ENCODE measurements at regions not wholly inside any gene's neighbourhood (a gene's known extent, or its start where the extent isn't known, plus 50 kb on each side); places are given as distances from the start of the nearest gene placed in this dataset.

- H3K9ac ChIP-seq (ENCODE audit: low read length), result no peak overlapping the region
- Mint-ChIP-seq H3K4me3 (ENCODE audit: unreplicated experiment) (no peak overlapping the region), H3K9me3 (ENCODE audit: unreplicated experiment) (no peaks in the 10 kb centered on the region), H3K36me3 (ENCODE audit: low read depth, unreplicated experiment) (no peaks in the 10 kb centered on the region), H3K27ac (ENCODE audit: unreplicated experiment) (no peak overlapping the region), H3K4me1 (ENCODE audit: low read depth, unreplicated experiment) (no peaks in the 10 kb centered on the region), H3K27me3 (ENCODE audit: low read depth, unreplicated experiment) (no peaks in the 10 kb centered on the region)
- no peaks in the 10 kb centered on the region for H3K36me3 ChIP-seq (ENCODE audit: insufficient read depth, low read length)
- no peaks in the 10 kb centered on the region for H3K4me1 ChIP-seq (ENCODE audit: insufficient read depth, low read length)
- no peak overlapping the region for H2AFZ ChIP-seq (ENCODE audit: low read depth, low read length)
- no peak overlapping the region for H3K27ac ChIP-seq (ENCODE audit: low read depth, low read length)
- H3K27me3 ChIP-seq (ENCODE audit: insufficient read depth, low read length), result no peaks in the 10 kb centered on the region
- TF ChIP-seq EZH2 (IDR thresholded peaks at IDR 0.05; ENCODE audit: insufficient read depth, low read length) (no peak), CTCF (IDR thresholded peaks at IDR 0.05; ENCODE audit: insufficient read depth, low read depth, low read length) (no peak)
- no peak overlapping the region for H3K4me3 ChIP-seq (ENCODE audit: insufficient read depth, low read depth, low read length)
- DNase-seq (ENCODE audit: low read depth) (no peak), FAIRE-seq (no peak)
- no peaks in the 10 kb centered on the region for H3K9me3 ChIP-seq (ENCODE audit: insufficient read depth, low read depth, low read length)
- H3K79me2 ChIP-seq (ENCODE audit: insufficient read depth, low read length), result no peaks in the 10 kb centered on the region
- no peak overlapping the region for H3K4me2 ChIP-seq (ENCODE audit: low read length)
- H4K20me1 ChIP-seq (ENCODE audit: insufficient read depth, low read length), result no peaks in the 10 kb centered on the region
Measured at GRCh38 chr2:114346658-114347057, 95.8 kb upstream of the DPP10 start.

GRCh38 chr2:114350186-114350725 is 92.2 kb upstream of the DPP10 start:
- no peaks in the 10 kb centered on the region for H3K4me1 Mint-ChIP-seq (ENCODE audit: low read depth, unreplicated experiment)
- H3K27me3 Mint-ChIP-seq (ENCODE audit: low read depth, unreplicated experiment), result no peaks in the 10 kb centered on the region

More at GRCh38 chr2:114350186-114350725, 92.2 kb upstream of the DPP10 start:
- H4K20me1 ChIP-seq (ENCODE audit: insufficient read depth, low read length), result no peaks in the 10 kb centered on the region
- H3K27ac Mint-ChIP-seq (ENCODE audit: unreplicated experiment), result no peak overlapping the region
- no peaks in the 10 kb centered on the region for H3K79me2 ChIP-seq (ENCODE audit: insufficient read depth, low read length)
- H3K4me1 ChIP-seq (ENCODE audit: insufficient read depth, low read length), result no peaks in the 10 kb centered on the region
- no peaks in the 10 kb centered on the region for H3K36me3 ChIP-seq (ENCODE audit: insufficient read depth, low read length)
- H2AFZ ChIP-seq (ENCODE audit: low read depth, low read length), result no peak overlapping the region
- no peaks in the 10 kb centered on the region for H3K27me3 ChIP-seq (ENCODE audit: insufficient read depth, low read length)
- DNase-seq (ENCODE audit: low read depth), result no peak
- no peak overlapping the region for H3K27ac ChIP-seq (ENCODE audit: low read depth, low read length)
- FAIRE-seq, result no peak
- H3K9me3 Mint-ChIP-seq (ENCODE audit: unreplicated experiment), result no peaks in the 10 kb centered on the region
- no peak overlapping the region for H3K9ac ChIP-seq (ENCODE audit: low read length)
- H3K4me3 Mint-ChIP-seq (ENCODE audit: unreplicated experiment), result no peak overlapping the region
- TF ChIP-seq CTCF (IDR thresholded peaks at IDR 0.05; ENCODE audit: insufficient read depth, low read depth, low read length) (no peak), EZH2 (IDR thresholded peaks at IDR 0.05; ENCODE audit: insufficient read depth, low read length) (no peak)
- H3K9me3 ChIP-seq (ENCODE audit: insufficient read depth, low read depth, low read length), result no peaks in the 10 kb centered on the region
- H3K4me2 ChIP-seq (ENCODE audit: low read length), result no peak overlapping the region
- no peak overlapping the region for H3K4me3 ChIP-seq (ENCODE audit: insufficient read depth, low read depth, low read length)
- H3K36me3 Mint-ChIP-seq (ENCODE audit: low read depth, unreplicated experiment), result no peaks in the 10 kb centered on the region
